ENCODE measurements at regions not wholly inside any gene's neighbourhood (a gene's known extent, or its start where the extent isn't known, plus 50 kb on each side); places are given as distances from the start of the nearest gene placed in this dataset.
A peak's percentile ranks its signal among the peaks of the same experiment; 100 is the strongest.

GRCh38 chrX:39152106-39152649, 350.9 kb downstream of the MID1IP1 start:
- H3K4me3 Mint-ChIP-seq = no peak overlapping the region
- H3K9me3 Mint-ChIP-seq = peaks cover 62 to 84% of the 10 kb centered on the region in 2 experiments
- no peak overlapping the region for H2BK120ac ChIP-seq (ENCODE audit: low read depth, low read length, poor library complexity, severe bottlenecking)
- DNase-seq = peak; percentile 76
- no peak overlapping the region for H2BK5ac ChIP-seq (ENCODE audit: insufficient read length, low read length)
- TF ChIP-seq, protein P1, sequence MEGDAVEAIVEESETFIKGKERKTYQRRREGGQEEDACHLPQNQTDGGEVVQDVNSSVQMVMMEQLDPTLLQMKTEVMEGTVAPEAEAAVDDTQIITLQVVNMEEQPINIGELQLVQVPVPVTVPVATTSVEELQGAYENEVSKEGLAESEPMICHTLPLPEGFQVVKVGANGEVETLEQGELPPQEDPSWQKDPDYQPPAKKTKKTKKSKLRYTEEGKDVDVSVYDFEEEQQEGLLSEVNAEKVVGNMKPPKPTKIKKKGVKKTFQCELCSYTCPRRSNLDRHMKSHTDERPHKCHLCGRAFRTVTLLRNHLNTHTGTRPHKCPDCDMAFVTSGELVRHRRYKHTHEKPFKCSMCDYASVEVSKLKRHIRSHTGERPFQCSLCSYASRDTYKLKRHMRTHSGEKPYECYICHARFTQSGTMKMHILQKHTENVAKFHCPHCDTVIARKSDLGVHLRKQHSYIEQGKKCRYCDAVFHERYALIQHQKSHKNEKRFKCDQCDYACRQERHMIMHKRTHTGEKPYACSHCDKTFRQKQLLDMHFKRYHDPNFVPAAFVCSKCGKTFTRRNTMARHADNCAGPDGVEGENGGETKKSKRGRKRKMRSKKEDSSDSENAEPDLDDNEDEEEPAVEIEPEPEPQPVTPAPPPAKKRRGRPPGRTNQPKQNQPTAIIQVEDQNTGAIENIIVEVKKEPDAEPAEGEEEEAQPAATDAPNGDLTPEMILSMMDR (conservative IDR thresholded peaks at IDR 0.05) = peak; percentile 71
- H3K14ac ChIP-seq (ENCODE audit: insufficient read depth, low read length) = no peak overlapping the region
- no peak overlapping the region for H2AK5ac ChIP-seq (ENCODE audit: insufficient read length, low read length)
- H4K5ac ChIP-seq (ENCODE audit: insufficient read length, low read depth, low read length) = no peak overlapping the region
- H3K4ac ChIP-seq (ENCODE audit: low read depth, low read length) = no peak overlapping the region
- no peak overlapping the region for H3K27ac Mint-ChIP-seq
- H2AFZ ChIP-seq (ENCODE audit: low read length) = no peak overlapping the region
- H3T11ph ChIP-seq (ENCODE audit: low read length) = no peak overlapping the region
- no peaks in the 10 kb centered on the region for H3K79me1 ChIP-seq (ENCODE audit: insufficient read depth, low read depth, low read length, poor library complexity, severe bottlenecking)
- no peaks in the 10 kb centered on the region; the same call in 1 of the 2 replicates for H3K4me1 ChIP-seq (ENCODE audit: insufficient read depth, low read length)
- H3K9me3 ChIP-seq (ENCODE audit: control insufficient read depth, low read depth, low read length) = no peaks in the 10 kb centered on the region
- no CpG with 5 or more reads among the region's 7 CpGs for WGBS (ENCODE audit: extremely low coverage, insufficient read length, low lambda C conversion rate)
- H3K23me2 ChIP-seq (ENCODE audit: insufficient read length, low read depth, low read length, poor library complexity, severe bottlenecking) = no peaks in the 10 kb centered on the region
- no peaks in the 10 kb centered on the region for H3K79me2 ChIP-seq (ENCODE audit: insufficient read depth, low read length)
- H3K27ac ChIP-seq (ENCODE audit: insufficient read length, low read depth, low read length) = no peak overlapping the region
- H3K18ac ChIP-seq (ENCODE audit: insufficient read length, low read depth, low read length) = no peak overlapping the region
- H2BK15ac ChIP-seq (ENCODE audit: low read depth, low read length) = no peak overlapping the region
- H3K4me2 ChIP-seq (ENCODE audit: insufficient read depth, insufficient read length, low read length) = no peak overlapping the region
- H3K4me1 Mint-ChIP-seq = peaks cover 13 to 15% of the 10 kb centered on the region in 2 experiments
- H3K23ac ChIP-seq (ENCODE audit: insufficient read length, low read depth, low read length) = no peak overlapping the region
- peaks cover 0 to under 1% (median 0%) of the 10 kb centered on the region in 3 experiments; a peak in 2 of 7 replicates for H3K36me3 Mint-ChIP-seq (ENCODE audit: insufficient read depth in 1 of 3, low read depth in 3 of 3)
- no peak overlapping the region for H4K8ac ChIP-seq (replicated peaks; ENCODE audit: insufficient read length, low read depth, low read length)
- no peak overlapping the region for H4K91ac ChIP-seq (ENCODE audit: insufficient read length, low read depth, low read length)
- H4K20me1 ChIP-seq (ENCODE audit: control insufficient read depth, insufficient read depth, insufficient read length) = no peaks in the 10 kb centered on the region
- H3K56ac ChIP-seq (ENCODE audit: insufficient read length, low read depth, low read length) = no peak overlapping the region
- no peak overlapping the region for H3K9ac ChIP-seq (ENCODE audit: extremely low read depth, insufficient read length, low read length)
- no peaks in the 10 kb centered on the region for H3K27me3 ChIP-seq (ENCODE audit: insufficient read depth, low read length)
- H3K27me3 Mint-ChIP-seq (ENCODE audit: low read depth) = no peaks in the 10 kb centered on the region
- no peak overlapping the region for H2BK12ac ChIP-seq (ENCODE audit: insufficient read length, low read depth, low read length)
- no peak overlapping the region for H2BK20ac ChIP-seq (ENCODE audit: low read depth, low read length, poor library complexity, severe bottlenecking)

All from H9 (cell line).